Stimulated activated CD8-positive, alpha-beta memory T cell treated with anti-CD3 and anti-CD28 coated beads, Interleukin-2, amount 100 ng/mL, for 48 hours (primary cell): ENCODE measurements at regions not wholly inside any gene's neighbourhood (a gene's known extent, or its start where the extent isn't known, plus 50 kb on each side); places are given as distances from the start of the nearest gene placed in this dataset.
"Not testable (repeated sequence)": the region's sequence is repeated elsewhere in the genome, so short reads cannot be mapped to it uniquely, and the experiment has no call there.

Experiments
- DNase-seq, 2 donors: peaks; one replicate each; pipeline ENCODE4 v3.0.0-alpha.2; 2020; ENCODE audit warnings: low read depth in 2 of 2

DNA sequence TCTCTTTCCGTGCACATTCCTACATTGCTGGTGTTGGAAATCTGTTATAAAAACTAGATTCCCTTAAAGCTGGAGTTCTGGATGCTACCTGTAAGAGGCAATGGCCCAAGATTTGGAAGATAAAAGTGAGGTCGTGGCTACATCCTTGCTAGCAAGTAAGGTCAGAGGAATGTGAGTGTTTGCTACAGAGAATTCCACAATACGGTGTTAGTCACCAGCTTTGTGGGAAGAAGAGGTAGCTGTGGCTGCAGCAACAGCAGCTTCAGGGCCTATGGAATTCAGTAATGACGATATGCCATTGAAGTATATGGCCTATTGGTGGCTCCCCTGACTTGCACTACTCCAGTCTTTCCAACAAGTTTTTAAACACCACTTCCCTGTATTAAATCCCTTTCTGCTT, 227.7 kb upstream of the TMEM260 start:
- DNase-seq: no peak

- DNase-seq: no peak
Observed at GRCh38 chr14:56352999-56353398, 226.6 kb upstream of the TMEM260 start.

DNA sequence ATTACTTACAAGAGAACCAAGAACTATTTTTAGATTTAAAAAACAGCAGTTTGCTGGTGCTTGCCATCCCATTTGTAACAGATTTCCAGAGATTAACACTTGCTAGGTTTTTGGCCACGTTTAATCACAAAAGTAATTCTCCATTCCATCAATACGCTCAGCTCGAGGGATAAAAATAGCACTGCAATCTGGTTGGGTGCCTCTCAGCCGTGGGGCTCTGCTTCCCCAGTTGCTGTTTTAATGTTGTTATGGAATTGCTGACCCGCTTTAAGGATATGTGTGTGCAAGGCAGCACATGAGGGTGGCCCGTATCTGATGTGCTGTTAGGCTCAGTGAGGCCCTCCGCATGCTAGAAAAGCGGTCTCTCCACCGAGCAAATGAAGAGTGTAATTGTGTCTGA, 222.2 kb upstream of the TMEM260 start:
- no peak for DNase-seq

GRCh38 chr14:56358275-56358674, 221.3 kb upstream of the TMEM260 start:
- no peak for DNase-seq

GRCh38 chr14:56358851-56359614, 220.6 kb upstream of the TMEM260 start:
- peak in 1 of 2 donors; percentile 2 for DNase-seq

GRCh38 chr14:56365663-56366062, 213.9 kb upstream of the TMEM260 start:
- DNase-seq: not testable (repeated sequence)

DNA sequence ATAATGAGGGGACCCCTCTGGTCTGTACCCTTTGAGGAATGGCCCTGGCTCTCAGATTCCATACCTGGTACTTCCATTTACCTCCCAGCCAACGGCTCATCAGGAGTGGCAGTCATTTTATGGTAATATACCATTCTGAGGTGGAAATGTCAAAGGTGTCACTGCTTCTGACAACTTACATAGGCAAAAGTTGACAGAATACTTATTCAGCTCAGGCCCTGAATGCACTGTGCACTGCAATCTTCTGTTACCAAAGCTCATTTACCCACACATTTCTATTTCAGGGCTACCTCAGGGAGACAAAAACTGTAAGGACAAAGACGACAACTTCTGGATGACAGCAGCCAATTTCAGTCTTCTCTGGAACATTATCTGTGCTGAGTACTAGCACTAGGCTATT, 212.2 kb upstream of the TMEM260 start:
- no peak for DNase-seq

- DNase-seq: no peak
Observed at GRCh38 chr14:56371737-56372136, 207.9 kb upstream of the TMEM260 start.

DNA sequence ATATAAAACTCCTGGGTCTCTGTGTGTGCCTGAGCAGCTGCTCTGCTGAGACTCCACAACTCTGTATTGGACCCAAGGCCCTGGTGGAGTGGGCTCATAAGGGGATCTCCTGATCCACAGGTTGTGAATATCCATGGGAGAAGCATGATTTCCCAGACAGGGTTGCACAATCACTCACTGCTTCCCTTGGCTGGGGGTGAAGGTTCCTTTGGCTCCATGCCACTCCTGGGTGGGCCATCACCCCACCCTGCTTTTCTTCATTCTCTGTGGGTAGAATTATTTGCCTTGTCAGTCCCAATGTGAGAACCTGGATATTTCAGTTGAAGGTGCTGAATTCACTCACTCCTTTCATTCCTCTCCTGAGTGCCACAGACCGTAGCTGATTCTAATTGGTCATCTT, 205.2 kb upstream of the TMEM260 start:
- DNase-seq: no peak

- DNase-seq: no peak
Observed at GRCh38 chr14:56378046-56378445, 201.6 kb upstream of the TMEM260 start.

DNA sequence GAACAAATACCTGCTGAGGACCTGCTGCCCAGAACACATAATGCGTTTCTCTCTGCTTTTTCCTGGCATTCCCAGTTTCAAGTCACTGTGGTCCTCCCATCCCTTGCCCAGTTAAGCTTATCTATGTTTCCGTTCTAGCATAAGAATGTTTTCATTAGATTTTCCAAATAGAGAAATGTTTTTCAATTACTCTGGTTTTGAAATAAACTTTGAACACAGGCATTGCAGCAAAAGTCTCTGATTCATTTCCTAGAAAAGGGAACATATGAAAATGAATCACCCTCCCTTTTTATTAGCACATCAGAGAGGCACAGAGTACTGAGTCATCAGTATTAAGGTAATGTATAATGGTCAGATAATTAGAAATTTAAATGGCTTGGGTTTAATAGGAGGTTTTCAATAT, 201.1 kb upstream of the TMEM260 start:
- no peak for DNase-seq

GRCh38 chr14:56379956-56380355, 199.6 kb upstream of the TMEM260 start:
- no peak for DNase-seq

GRCh38 chr14:56386024-56386423, 193.6 kb upstream of the TMEM260 start:
- no peak for DNase-seq

DNA sequence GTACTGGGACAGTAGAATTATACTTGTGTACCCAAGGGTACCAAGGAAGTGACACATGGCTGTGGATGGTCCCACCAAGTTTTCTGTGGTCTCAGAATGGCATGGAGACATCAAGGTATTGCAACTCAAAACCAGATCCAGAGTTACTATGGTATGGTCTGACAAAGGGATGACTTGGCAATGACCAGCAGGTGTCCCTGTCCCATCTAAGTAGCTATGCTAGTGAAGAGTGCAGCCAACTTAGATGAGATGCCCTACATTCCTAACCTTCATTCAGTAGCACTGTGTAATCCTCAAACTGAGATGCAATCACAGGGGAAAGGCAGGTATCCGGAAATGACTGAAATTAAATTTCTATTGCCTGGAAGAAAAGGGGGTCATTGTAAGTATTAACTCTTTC, 188.7 kb upstream of the TMEM260 start:
- DNase-seq: no peak

GRCh38 chr14:56394826-56395530, 184.6 kb upstream of the TMEM260 start:
- DNase-seq: no peak

- DNase-seq: no peak
Observed at GRCh38 chr14:56400109-56400825, 179.3 kb upstream of the TMEM260 start.

DNA sequence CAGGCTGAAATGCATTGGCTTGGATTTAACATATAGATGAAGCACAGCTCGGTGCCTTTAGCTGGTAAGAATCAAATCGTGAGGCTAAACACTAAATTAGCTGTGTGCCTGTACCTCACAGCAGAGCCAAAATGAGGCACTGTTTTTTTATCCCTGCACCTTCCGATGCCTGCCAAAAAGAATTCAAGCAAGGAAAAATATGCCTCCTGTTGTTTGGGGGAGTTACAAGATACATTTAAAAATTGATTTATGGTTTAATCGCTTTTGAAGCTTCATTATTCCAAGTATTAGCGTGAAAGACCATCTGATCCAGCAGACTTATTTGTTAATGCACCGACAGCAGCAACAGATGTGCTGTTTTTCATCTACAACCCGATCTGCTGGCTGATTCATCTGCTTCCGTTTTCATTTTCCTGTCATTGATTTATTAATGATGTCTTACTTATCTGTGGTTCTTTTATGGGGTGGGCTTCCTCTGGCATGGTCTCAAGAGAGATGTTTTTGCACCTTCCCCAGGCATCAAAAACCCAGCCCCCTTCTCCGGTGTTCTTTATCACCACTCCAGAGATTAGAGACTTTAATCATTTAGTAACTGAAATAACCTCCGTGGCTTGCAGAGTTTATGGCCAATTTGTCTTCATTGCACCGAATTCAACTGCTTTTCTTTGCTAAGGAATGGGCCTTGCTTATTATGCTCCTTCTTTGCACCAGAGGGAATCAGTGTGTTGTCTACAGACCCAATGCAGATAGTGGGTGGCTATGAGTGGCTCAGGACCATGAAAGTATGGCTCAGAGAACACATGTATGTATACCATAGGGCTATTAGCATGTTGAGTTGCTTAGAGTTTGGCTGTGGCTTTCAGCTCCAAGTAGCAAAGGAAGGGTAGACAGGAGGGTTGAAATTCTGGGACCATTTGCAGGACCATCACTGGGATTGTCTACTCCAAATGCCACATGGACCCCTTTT, 166.8 kb upstream of the TMEM260 start:
- no peak for DNase-seq

- DNase-seq: no peak
Observed at GRCh38 chr14:56413721-56414120, 165.9 kb upstream of the TMEM260 start.

GRCh38 chr14:56414236-56414635, 165.4 kb upstream of the TMEM260 start:
- DNase-seq: no peak

- no peak for DNase-seq
Observed at GRCh38 chr14:56416213-56416612, 163.4 kb upstream of the TMEM260 start.

DNA sequence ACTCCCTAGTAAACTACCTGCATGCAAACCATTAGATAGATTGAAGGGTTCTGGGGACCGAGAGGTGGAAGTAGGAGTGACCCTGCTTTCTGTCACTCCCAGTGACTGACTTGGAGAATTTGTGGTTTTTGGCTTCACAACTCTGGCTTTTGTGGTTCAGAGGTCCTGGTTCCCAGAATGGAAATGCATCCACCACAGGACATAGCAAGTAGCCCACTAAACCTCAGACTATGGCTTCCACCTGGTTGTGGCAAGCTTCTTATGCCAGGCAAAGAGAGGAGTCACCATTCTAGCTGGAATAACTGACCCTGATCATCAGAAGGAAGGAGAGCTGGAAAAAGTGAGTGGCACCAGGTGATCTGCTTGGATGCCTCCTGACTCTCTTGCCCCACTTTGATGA, 162.4 kb upstream of the TMEM260 start:
- no peak for DNase-seq

GRCh38 chr14:56419750-56420149, 159.8 kb upstream of the TMEM260 start:
- no peak for DNase-seq
